ENCODE measurements at regions not wholly inside any gene's neighbourhood (a gene's known extent, or its start where the extent isn't known, plus 50 kb on each side); places are given as distances from the start of the nearest gene placed in this dataset.

DNA sequence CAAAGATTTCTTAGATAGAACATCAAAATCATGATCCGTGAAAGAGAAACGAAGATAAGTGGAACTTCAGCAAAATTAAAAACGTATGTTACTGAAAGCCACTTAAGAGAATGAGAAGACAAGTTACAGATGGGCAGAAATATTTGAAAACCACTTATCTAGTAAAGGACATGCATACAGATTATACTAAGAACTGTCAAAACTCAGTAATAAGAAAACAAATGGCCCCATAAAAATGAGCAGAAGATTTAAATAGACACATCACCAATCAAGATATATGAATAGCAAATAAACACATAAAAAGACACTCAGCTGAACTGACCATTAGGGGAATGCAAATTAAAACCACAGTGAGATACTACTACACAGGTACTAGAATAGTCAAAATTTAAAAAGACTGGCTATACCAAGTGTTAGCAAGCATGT, 343.7 kb downstream of the PTEN start:
- TF ChIP-seq, protein P1, sequence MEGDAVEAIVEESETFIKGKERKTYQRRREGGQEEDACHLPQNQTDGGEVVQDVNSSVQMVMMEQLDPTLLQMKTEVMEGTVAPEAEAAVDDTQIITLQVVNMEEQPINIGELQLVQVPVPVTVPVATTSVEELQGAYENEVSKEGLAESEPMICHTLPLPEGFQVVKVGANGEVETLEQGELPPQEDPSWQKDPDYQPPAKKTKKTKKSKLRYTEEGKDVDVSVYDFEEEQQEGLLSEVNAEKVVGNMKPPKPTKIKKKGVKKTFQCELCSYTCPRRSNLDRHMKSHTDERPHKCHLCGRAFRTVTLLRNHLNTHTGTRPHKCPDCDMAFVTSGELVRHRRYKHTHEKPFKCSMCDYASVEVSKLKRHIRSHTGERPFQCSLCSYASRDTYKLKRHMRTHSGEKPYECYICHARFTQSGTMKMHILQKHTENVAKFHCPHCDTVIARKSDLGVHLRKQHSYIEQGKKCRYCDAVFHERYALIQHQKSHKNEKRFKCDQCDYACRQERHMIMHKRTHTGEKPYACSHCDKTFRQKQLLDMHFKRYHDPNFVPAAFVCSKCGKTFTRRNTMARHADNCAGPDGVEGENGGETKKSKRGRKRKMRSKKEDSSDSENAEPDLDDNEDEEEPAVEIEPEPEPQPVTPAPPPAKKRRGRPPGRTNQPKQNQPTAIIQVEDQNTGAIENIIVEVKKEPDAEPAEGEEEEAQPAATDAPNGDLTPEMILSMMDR (tag by site-specific recombination; IDR thresholded peaks at IDR 0.05) = no peak
- TF ChIP-seq, protein P2, sequence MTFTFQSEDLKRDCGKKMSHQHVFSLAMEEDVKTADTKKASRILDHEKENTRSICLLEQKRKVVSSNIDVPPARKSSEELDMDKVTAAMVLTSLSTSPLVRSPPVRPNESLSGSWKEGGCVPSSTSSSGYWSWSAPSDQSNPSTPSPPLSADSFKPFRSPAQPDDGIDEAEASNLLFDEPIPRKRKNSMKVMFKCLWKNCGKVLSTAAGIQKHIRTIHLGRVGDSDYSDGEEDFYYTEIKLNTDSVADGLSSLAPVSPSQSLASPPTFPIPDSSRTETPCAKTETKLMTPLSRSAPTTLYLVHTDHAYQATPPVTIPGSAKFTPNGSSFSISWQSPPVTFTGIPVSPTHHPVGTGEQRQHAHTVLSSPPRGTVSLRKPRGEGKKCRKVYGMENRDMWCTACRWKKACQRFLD (tag by site-specific recombination; IDR thresholded peaks at IDR 0.05) = no peak
- TF ChIP-seq ZNF202 (tag by site-specific recombination; IDR thresholded peaks at IDR 0.05; ENCODE audit: borderline replicate concordance) (no peak), ZSCAN30 (tag by site-specific recombination; IDR thresholded peaks at IDR 0.05) (no peak; the same call in 1 of the 2 replicates), ZNF19 (tag by site-specific recombination; IDR thresholded peaks at IDR 0.05; ENCODE audit: low read depth) (no peak), SCRT1 (tag by site-specific recombination; IDR thresholded peaks at IDR 0.05; ENCODE audit: borderline replicate concordance) (0 out of 2 replicates have a peak, but pooled peaks have one; percentile 24), ZNF707 (tag by site-specific recombination; IDR thresholded peaks at IDR 0.05) (no peak), ZNF394 (tag by site-specific recombination; IDR thresholded peaks at IDR 0.05; ENCODE audit: borderline replicate concordance) (no peak)
- TF ChIP-seq, protein P3, sequence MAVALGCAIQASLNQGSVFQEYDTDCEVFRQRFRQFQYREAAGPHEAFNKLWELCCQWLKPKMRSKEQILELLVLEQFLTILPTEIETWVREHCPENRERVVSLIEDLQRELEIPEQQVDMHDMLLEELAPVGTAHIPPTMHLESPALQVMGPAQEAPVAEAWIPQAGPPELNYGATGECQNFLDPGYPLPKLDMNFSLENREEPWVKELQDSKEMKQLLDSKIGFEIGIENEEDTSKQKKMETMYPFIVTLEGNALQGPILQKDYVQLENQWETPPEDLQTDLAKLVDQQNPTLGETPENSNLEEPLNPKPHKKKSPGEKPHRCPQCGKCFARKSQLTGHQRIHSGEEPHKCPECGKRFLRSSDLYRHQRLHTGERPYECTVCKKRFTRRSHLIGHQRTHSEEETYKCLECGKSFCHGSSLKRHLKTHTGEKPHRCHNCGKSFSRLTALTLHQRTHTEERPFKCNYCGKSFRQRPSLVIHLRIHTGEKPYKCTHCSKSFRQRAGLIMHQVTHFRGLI (tag by site-specific recombination; IDR thresholded peaks at IDR 0.05) = 0 out of 2 replicates have a peak, but pooled peaks have one; percentile 20
- TF ChIP-seq, protein P4, sequence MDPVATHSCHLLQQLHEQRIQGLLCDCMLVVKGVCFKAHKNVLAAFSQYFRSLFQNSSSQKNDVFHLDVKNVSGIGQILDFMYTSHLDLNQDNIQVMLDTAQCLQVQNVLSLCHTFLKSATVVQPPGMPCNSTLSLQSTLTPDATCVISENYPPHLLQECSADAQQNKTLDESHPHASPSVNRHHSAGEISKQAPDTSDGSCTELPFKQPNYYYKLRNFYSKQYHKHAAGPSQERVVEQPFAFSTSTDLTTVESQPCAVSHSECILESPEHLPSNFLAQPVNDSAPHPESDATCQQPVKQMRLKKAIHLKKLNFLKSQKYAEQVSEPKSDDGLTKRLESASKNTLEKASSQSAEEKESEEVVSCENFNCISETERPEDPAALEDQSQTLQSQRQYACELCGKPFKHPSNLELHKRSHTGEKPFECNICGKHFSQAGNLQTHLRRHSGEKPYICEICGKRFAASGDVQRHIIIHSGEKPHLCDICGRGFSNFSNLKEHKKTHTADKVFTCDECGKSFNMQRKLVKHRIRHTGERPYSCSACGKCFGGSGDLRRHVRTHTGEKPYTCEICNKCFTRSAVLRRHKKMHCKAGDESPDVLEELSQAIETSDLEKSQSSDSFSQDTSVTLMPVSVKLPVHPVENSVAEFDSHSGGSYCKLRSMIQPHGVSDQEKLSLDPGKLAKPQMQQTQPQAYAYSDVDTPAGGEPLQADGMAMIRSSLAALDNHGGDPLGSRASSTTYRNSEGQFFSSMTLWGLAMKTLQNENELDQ (tag by site-specific recombination; IDR thresholded peaks at IDR 0.05; ENCODE audit: low read depth) = no peak
- TF ChIP-seq, protein P5, sequence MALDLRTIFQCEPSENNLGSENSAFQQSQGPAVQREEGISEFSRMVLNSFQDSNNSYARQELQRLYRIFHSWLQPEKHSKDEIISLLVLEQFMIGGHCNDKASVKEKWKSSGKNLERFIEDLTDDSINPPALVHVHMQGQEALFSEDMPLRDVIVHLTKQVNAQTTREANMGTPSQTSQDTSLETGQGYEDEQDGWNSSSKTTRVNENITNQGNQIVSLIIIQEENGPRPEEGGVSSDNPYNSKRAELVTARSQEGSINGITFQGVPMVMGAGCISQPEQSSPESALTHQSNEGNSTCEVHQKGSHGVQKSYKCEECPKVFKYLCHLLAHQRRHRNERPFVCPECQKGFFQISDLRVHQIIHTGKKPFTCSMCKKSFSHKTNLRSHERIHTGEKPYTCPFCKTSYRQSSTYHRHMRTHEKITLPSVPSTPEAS (tag by site-specific recombination; IDR thresholded peaks at IDR 0.05) = no peak
